Epithelial cell of proximal tubule (primary cell): ENCODE measurements at regions not wholly inside any gene's neighbourhood (a gene's known extent, or its start where the extent isn't known, plus 50 kb on each side); places are given as distances from the start of the nearest gene placed in this dataset.
A peak's percentile ranks its signal among the peaks of the same experiment; 100 is the strongest.

Source experiments
- DNase-seq: peaks from one replicate; pipeline ENCODE4 v3.0.0-alpha.2; 2011; ENCODE audit warnings: low read depth
- H3K4me3 ChIP-seq: 2 replicates; pipeline ENCODE4 v1.5.1; 2011; ENCODE audit warnings: low read depth, mild to moderate bottlenecking, low read length
- TF ChIP-seq, protein P1 (sequence below): conservative IDR thresholded peaks from 2 replicates; pipeline ENCODE4 v1.5.1; 2012; ENCODE audit warnings: low read depth, mild to moderate bottlenecking, low read length

DNA sequence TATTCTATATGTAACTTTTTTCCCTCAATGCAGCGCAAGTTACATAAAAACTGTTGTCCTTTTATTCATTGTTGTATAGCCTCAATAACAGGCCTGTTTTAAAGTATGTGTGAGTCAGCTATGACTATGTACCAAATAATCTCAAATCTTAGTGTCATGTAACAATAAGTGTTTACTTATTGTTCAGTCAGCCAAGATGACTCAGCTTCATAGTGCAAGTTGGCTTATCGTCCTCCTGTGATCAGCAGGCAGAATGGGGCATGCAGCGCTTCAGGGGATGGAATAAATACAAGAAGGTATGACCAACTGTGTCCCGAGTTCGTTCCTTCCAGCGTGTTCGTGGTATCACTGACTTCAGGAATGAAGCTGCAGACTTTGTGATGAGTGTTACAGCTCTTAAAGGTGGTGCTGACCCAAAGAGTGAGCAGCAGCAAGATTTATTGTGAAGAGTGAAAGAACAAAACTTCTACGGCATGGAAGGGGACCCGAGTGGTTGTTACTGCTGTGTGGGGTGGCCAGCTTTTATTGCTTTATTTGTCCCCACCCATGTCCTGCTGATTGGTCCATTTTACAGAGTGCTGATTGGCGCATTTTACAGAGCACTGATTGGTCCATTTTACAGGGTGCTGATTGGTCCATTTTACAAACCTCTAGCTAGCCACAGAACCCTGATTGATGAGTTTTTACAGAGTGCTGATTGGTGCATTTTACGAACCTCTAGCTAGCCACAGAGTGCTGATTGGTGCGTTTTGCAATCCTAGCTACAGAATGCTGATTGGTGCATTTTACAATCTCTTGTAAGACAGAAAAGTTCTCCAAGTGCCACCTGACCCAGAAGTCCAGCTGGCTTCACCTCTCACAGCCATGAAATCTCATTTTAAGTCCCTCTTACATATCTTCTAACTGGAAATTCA lies 1016.0 kb downstream of the MCTP2 start:
- peak; percentile 88 for DNase-seq
- H3K4me3 ChIP-seq, result no peak overlapping the region
- TF ChIP-seq, protein P1, sequence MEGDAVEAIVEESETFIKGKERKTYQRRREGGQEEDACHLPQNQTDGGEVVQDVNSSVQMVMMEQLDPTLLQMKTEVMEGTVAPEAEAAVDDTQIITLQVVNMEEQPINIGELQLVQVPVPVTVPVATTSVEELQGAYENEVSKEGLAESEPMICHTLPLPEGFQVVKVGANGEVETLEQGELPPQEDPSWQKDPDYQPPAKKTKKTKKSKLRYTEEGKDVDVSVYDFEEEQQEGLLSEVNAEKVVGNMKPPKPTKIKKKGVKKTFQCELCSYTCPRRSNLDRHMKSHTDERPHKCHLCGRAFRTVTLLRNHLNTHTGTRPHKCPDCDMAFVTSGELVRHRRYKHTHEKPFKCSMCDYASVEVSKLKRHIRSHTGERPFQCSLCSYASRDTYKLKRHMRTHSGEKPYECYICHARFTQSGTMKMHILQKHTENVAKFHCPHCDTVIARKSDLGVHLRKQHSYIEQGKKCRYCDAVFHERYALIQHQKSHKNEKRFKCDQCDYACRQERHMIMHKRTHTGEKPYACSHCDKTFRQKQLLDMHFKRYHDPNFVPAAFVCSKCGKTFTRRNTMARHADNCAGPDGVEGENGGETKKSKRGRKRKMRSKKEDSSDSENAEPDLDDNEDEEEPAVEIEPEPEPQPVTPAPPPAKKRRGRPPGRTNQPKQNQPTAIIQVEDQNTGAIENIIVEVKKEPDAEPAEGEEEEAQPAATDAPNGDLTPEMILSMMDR, result no peak

DNA sequence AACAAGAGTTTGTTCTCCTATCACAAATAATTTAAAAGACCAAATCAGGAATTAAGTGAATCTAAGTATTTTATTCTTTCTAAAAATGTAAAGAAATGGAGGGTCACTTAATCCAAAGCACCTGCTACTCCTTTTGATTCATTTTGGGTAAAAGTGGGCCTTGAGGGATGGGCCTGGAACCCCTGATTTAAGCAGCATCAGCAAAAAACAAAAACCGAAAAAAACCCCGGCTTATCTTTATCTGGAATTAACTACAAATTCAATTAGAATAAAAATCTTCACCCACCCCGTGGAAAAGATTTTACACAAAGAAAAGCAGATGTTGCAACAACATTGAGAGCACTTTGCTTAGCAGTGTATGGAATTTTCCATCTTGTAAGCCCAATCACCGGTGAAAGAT lies 1018.2 kb downstream of the MCTP2 start:
- DNase-seq, result no peak
- no peak overlapping the region for H3K4me3 ChIP-seq
- TF ChIP-seq, protein P1, result no peak

DNA sequence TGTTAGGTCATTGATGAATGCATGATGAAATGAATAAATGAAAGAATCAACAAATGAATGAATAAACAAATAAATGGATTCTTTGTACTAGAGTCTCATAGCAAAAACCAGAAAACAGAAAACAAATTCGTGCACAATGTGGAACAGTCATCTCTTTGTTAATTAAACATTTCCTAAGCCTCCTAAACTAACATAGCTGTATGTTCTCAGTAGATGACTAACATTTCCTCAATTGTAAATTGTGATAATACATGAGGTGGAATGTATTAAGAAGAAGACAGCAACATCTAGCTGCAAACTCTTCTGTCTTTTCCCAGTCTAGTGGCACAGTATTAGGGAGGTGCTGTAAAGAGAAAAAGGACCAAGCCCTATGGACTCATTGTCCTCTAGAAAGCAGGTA lies 1021.0 kb downstream of the MCTP2 start:
- DNase-seq, result no peak

DNA sequence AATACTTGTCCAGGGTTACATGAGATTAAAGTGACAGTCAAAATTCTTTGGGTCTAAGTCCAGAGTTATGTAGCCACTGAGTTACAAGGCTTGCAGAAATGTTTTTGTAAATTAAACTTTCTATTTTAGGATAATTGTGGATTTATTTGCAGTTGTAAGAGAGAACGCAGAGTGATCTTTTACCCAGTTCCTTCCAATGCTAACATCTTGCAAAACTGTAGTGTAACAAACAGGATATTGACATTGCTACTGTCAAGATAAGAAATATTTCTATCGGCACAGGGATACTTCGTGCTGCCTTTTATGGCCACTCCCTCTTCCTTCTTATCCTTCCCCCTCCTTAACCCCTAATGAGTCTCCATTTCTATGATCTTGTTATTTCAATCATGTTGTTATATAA lies 1022.9 kb downstream of the MCTP2 start:
- TF ChIP-seq, protein P1, result no peak

More for the DNA sequence above, 1021.0 kb downstream of the MCTP2 start:
- H3K4me3 ChIP-seq, result no peak overlapping the region
- TF ChIP-seq, protein P1, result no peak

DNA sequence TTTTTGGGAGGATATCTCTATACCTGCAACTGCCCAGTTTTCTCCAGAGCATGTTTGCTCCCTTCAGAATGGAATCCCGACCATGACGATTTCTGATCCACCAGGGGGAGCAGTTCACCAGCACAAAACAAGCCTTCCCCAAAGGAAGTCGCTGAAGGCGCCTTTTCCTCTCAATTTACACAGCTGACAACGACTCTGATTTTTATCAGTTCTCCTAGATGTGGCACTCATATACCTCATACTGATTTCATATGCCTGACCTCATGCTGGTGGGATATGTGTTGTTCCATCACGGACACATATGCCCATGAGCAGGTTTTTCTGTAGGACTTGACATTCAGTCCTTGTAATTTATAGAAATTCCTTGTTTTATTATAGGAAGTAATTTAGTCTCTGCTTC lies 1028.2 kb downstream of the MCTP2 start:
- TF ChIP-seq, protein P1, result peak; percentile 89
- DNase-seq, result no peak
- no peak overlapping the region for H3K4me3 ChIP-seq

More for the DNA sequence above, 1022.9 kb downstream of the MCTP2 start:
- H3K4me3 ChIP-seq, result no peak overlapping the region
- no peak for DNase-seq

DNA sequence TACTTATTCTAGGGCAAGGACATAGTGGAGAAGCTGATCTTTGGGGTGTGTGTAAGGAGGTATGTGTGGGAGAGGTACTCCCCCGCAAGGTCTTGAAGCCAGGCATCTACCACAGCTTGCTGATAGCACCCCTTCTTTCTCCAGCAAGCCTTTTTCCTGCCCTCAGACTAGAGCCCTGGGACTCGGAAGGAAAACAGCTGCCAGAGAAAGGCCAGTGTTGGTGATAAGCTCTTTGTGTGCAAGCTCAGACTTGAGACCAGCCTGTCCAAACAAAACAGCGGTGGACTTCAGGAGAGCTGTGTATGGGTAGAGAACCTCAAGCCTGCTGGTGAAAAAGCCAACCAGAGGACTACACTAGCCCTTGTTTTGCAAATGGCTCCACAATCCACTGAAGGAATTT lies 1028.6 kb downstream of the MCTP2 start:
- TF ChIP-seq, protein P1, result no peak
- DNase-seq, result no peak
- no peak overlapping the region for H3K4me3 ChIP-seq

DNA sequence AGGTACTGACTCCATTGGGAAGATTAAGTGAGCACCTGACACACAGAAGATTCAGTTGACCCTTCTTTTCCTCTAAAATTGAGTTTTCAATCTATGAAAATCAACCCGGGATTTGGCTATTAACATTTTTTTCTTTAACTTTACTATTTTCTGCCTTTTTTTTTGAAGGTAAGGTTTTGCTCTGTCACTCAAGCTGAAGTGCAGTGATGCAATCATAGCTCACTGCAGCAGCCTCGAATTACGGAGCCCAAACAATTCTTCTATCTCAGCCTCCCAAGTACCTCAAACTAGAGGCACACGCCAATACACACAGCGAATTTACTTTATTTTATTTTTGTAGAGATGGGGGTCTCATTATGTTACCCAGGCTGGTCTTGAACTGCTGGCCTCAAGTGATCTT lies 1029.5 kb downstream of the MCTP2 start:
- no peak overlapping the region for H3K4me3 ChIP-seq
- TF ChIP-seq, protein P1, result no peak
- DNase-seq, result no peak
